DND-41 (cell line): ENCODE measurements at regions not wholly inside any gene's neighbourhood (a gene's known extent, or its start where the extent isn't known, plus 50 kb on each side); places are given as distances from the start of the nearest gene placed in this dataset.

Experiments
- CTCF ChIP-seq: IDR thresholded peaks from 2 replicates; pipeline ENCODE4 v1.5.1; 2012; ENCODE audit warnings: borderline replicate concordance, low read length, moderate library complexity, mild to moderate bottlenecking; ENCODE audit not compliant: poor library complexity, severe bottlenecking; ENCODE audit errors: extremely low read depth
- EZH2 ChIP-seq: IDR thresholded peaks from 3 replicates; pipeline ENCODE4 v1.6.1; 2012; ENCODE audit warnings: borderline replicate concordance, low read depth, mild to moderate bottlenecking, moderate library complexity, low read length, inconsistent platforms; ENCODE audit not compliant: severe bottlenecking

DNA sequence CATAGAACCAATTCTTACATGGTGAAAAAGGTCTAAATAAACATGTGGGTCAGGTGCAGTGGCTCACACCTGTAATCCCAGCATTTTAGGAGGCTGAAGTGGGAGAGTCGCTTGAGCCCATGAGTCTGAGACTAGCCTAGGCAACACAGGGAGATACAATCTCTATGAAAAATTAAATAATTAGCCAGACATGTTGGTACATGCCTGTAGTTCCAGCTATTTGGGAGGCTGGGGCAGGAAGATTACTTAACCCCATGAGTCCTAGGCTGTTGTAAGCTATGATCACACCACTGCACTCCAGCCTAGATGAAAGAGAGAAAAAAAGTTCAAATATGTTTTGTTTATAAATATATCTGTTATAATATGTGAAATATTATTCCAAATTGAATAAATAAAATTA lies 643.6 kb downstream of the IPMK start:
- no peak for TF ChIP-seq CTCF
- TF ChIP-seq EZH2 = no peak
